ENCODE measurements at regions not wholly inside any gene's neighbourhood (a gene's known extent, or its start where the extent isn't known, plus 50 kb on each side); places are given as distances from the start of the nearest gene placed in this dataset.

DNA sequence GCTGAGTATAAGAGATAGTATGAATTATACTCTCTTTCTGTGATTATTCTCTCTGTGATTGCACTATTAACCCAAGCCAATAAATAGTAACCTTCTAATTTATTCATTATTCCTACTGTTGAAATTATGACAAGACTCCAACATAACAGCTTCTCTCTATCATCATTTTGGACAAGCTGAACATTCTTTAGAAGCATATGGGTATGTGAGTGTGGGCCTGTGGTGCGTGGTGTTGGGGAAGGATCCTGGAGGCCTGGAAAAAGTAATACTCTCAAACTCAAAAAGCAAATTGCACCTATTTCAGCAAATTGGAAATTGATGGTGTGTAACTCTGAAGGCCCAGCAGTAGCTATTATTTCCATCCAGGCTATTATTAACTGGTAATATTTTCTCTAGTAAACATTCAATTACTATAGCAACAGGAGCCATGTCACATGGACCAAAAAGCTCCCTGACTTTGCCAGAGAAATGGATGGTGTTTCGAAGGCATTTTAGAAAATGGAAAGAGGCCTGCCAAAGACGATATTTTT, 502.8 kb downstream of the LTN1 start:
- DNase-seq (ENCODE audit: low spot score in 2 of 2, unreplicated experiment in 2 of 2): no peak
- Mint-ChIP-seq H3K27ac (no peak overlapping the region), H3K27me3 (ENCODE audit: low read depth) (no peaks in the 10 kb centered on the region), H3K9me3 (peaks cover 6% of the 10 kb centered on the region), H3K4me1 (no peaks in the 10 kb centered on the region), H3K36me3 (no peaks in the 10 kb centered on the region), H3K4me3 (no peak overlapping the region)
- TF ChIP-seq, protein P1, sequence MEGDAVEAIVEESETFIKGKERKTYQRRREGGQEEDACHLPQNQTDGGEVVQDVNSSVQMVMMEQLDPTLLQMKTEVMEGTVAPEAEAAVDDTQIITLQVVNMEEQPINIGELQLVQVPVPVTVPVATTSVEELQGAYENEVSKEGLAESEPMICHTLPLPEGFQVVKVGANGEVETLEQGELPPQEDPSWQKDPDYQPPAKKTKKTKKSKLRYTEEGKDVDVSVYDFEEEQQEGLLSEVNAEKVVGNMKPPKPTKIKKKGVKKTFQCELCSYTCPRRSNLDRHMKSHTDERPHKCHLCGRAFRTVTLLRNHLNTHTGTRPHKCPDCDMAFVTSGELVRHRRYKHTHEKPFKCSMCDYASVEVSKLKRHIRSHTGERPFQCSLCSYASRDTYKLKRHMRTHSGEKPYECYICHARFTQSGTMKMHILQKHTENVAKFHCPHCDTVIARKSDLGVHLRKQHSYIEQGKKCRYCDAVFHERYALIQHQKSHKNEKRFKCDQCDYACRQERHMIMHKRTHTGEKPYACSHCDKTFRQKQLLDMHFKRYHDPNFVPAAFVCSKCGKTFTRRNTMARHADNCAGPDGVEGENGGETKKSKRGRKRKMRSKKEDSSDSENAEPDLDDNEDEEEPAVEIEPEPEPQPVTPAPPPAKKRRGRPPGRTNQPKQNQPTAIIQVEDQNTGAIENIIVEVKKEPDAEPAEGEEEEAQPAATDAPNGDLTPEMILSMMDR (IDR thresholded peaks at IDR 0.05; ENCODE audit: unreplicated experiment): no peak

DNA sequence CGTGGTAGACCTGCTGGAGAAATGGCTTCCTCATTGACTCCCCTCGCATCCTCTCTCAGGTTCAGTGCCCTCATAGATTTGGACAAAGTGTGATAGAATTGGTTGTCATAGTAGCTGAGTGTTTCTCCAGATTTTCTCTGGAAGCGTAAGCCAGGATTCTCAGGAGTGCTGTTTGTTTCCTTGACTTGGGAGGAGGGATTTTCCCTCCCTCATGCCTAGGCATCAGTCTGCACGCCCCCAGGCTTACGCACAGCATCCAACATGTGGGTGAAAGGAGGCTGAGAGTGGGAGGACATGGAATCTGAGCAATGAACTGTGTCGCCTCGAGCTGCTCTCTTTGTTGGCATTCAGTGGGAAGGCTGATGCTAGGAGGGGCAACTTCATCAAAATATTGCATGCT, 503.5 kb downstream of the LTN1 start:
- Mint-ChIP-seq H3K4me3 (no peak overlapping the region), H3K36me3 (no peaks in the 10 kb centered on the region), H3K9me3 (peaks cover 6% of the 10 kb centered on the region), H3K27ac (no peak overlapping the region), H3K4me1 (no peaks in the 10 kb centered on the region), H3K27me3 (ENCODE audit: low read depth) (no peaks in the 10 kb centered on the region)
- TF ChIP-seq, protein P1 (IDR thresholded peaks at IDR 0.05; ENCODE audit: unreplicated experiment): no peak
- no peak for DNase-seq (ENCODE audit: low spot score in 2 of 2, unreplicated experiment in 2 of 2)

DNA sequence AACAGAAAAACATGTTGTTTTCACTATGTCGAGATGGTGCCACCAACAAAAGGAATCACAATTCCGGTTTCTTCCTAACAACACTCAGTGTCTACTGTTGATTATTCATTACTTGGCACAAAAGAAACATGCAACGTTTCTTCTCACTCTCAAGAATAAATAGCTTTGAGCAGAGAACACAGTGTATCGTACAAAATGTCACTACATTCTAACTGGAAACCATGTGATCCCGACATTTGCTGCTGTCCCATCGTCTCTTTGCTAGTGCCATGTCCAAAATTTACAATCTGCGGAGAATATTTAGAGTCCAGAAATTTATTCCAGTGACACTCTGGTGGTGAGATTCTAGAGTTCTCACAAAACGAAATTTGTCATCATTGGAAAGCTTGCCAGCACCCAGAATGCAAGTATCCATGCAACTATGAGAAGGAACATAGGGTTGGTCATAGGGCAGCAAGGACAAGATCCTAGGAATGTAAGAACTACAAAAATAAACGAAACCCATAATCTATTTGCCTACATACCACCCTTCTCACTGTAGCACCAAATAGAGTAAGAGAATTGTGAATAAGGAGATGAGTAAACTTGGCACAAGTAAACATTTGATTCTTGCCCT, 505.1 kb downstream of the LTN1 start:
- H3K27ac Mint-ChIP-seq: no peak overlapping the region
- peaks cover 6% of the 10 kb centered on the region for H3K9me3 Mint-ChIP-seq
- peaks cover 6% of the 10 kb centered on the region for H3K4me1 Mint-ChIP-seq
- H3K36me3 Mint-ChIP-seq: no peaks in the 10 kb centered on the region
- H3K4me3 Mint-ChIP-seq: no peak overlapping the region
- TF ChIP-seq, protein P1 (IDR thresholded peaks at IDR 0.05; ENCODE audit: unreplicated experiment): no peak
- H3K27me3 Mint-ChIP-seq (ENCODE audit: low read depth): no peaks in the 10 kb centered on the region
- DNase-seq (ENCODE audit: low spot score in 2 of 2, unreplicated experiment in 2 of 2): no peak

DNA sequence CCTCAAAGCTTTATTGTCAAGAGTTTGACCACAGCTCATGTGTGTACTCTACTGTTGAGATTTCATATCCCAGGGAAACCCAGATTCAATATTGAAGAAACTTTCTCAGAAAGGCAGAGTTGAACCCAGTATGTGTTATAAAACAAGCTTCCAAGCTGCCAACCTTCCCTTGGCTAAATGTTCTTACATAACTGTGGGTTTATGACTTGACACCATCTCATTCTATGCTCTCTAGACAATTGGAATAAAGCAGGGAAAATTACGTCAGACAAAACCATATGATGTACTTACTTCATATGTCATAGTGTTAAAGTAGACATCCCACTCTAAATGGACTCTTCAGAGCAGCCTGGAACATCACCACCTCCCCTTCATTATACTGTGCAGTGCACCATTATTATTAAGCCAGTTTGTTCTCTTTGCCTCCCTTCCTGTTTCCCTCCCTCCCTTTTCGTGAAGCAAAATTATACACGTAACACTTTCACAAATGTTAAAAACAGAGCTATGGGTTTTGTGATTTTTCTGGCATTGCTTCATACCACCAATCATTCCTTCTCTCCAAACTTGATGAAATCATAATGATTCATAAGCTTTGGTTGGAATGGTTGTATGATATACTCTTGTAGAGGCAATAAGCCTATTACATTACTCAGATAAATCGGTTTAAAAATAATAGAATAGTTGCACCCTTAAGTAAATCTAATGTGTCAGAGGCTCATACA, 507.2 kb downstream of the LTN1 start:
- peaks cover 6% of the 10 kb centered on the region for H3K9me3 Mint-ChIP-seq

DNA sequence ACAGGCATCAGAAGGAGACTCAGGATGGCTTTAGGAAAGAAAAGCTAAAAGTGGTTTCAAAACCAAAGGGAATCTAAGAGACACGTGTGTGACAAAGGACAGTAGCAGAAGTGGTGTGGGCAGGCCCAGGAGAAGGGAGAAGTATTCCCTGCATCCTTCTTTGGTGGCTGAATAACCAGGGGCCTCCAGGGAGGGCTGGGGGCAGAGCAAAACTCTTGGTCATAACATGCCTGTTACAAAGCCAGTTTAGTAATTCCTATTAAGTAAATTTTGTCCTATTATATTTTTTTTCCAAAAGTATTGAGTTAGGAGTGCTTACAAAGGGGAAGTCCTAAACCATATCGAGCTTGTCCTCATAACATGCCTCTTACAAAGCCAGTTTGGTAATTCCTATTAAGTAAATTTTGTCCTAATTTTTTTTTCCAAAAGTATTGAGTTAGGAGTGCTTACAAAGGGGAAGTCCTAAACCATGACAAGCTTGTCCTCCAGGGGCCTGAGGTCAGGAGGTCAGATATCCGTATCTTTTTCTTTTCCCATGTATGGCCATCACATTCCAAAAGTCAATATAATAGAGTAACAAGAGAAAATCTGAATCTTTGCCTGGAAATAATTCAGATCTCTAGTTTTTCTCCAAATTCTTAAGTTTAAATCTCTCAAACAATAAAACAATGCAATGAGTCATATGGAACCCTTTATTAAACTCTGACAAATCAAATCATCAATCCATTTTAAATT, 509.2 kb downstream of the LTN1 start:
- peak overlapping the region; percentile 44 for H3K27ac Mint-ChIP-seq
- H3K27me3 Mint-ChIP-seq (ENCODE audit: low read depth): no peaks in the 10 kb centered on the region
- H3K36me3 Mint-ChIP-seq: no peaks in the 10 kb centered on the region
- TF ChIP-seq, protein P1 (IDR thresholded peaks at IDR 0.05; ENCODE audit: unreplicated experiment): no peak
- peaks cover 6% of the 10 kb centered on the region for H3K9me3 Mint-ChIP-seq
- DNase-seq (ENCODE audit: low spot score in 2 of 2, unreplicated experiment in 2 of 2): no peak
- peaks cover 11% of the 10 kb centered on the region for H3K4me1 Mint-ChIP-seq
- no peak overlapping the region for H3K4me3 Mint-ChIP-seq

More for the DNA sequence above, 507.2 kb downstream of the LTN1 start:
- Mint-ChIP-seq H3K36me3 (no peaks in the 10 kb centered on the region), H3K27ac (no peak overlapping the region), H3K27me3 (ENCODE audit: low read depth) (no peaks in the 10 kb centered on the region), H3K4me3 (no peak overlapping the region), H3K4me1 (peaks cover 11% of the 10 kb centered on the region)
- TF ChIP-seq, protein P1 (IDR thresholded peaks at IDR 0.05; ENCODE audit: unreplicated experiment): no peak
- no peak for DNase-seq (ENCODE audit: low spot score in 2 of 2, unreplicated experiment in 2 of 2)

Data from mesothelial cell of epicardium (in vitro differentiated cells).